ENCODE measurements at regions not wholly inside any gene's neighbourhood (a gene's known extent, or its start where the extent isn't known, plus 50 kb on each side); places are given as distances from the start of the nearest gene placed in this dataset.

- no peak for DNase-seq (ENCODE audit: low spot score)
Measured at GRCh38 chr18:60663060-60663989, 290.8 kb upstream of the MC4R start.

GRCh38 chr18:60664736-60665135, 292.2 kb upstream of the MC4R start:
- DNase-seq (ENCODE audit: low spot score): no peak

- no peak for DNase-seq (ENCODE audit: low spot score)
Measured at GRCh38 chr18:60667016-60667415, 294.4 kb upstream of the MC4R start.

GRCh38 chr18:60668583-60668982, 296.0 kb upstream of the MC4R start:
- no peak for DNase-seq (ENCODE audit: low spot score)

GRCh38 chr18:60669938-60670337, 297.4 kb upstream of the MC4R start:
- DNase-seq (ENCODE audit: low spot score): no peak

- no peak for DNase-seq (ENCODE audit: low spot score)
Measured at GRCh38 chr18:60671021-60671420, 298.4 kb upstream of the MC4R start.

GRCh38 chr18:60675126-60675525, 302.6 kb upstream of the MC4R start:
- no peak for DNase-seq (ENCODE audit: low spot score)

GRCh38 chr18:60675801-60676200, 303.2 kb upstream of the MC4R start:
- no peak for DNase-seq (ENCODE audit: low spot score)

GRCh38 chr18:60676815-60677214, 304.2 kb upstream of the MC4R start:
- no peak for DNase-seq (ENCODE audit: low spot score)

GRCh38 chr18:60684843-60685513, 312.4 kb upstream of the MC4R start:
- peak; percentile 5 for DNase-seq (ENCODE audit: low spot score)

GRCh38 chr18:60686142-60686541, 313.6 kb upstream of the MC4R start:
- DNase-seq (ENCODE audit: low spot score): no peak

GRCh38 chr18:60691061-60691460, 318.5 kb upstream of the MC4R start:
- no peak for DNase-seq (ENCODE audit: low spot score)

- no peak for DNase-seq (ENCODE audit: low spot score)
Measured at GRCh38 chr18:60693426-60693825, 320.9 kb upstream of the MC4R start.

GRCh38 chr18:60698901-60699300, 326.3 kb upstream of the MC4R start:
- DNase-seq (ENCODE audit: low spot score): no peak

- no peak for DNase-seq (ENCODE audit: low spot score)
Measured at GRCh38 chr18:60722742-60723141, 350.2 kb upstream of the MC4R start.

GRCh38 chr18:60732143-60732542, 359.6 kb upstream of the MC4R start:
- no peak for DNase-seq (ENCODE audit: low spot score)

GRCh38 chr18:60739212-60739611, 366.6 kb upstream of the MC4R start:
- DNase-seq (ENCODE audit: low spot score): no peak

- no peak for DNase-seq (ENCODE audit: low spot score)
Measured at GRCh38 chr18:60740313-60740712, 367.7 kb upstream of the MC4R start.

GRCh38 chr18:60746491-60746890, 373.9 kb upstream of the MC4R start:
- DNase-seq (ENCODE audit: low spot score): no peak

GRCh38 chr18:60746919-60747318, 374.3 kb upstream of the MC4R start:
- DNase-seq (ENCODE audit: low spot score): no peak

GRCh38 chr18:60753753-60754152, 381.2 kb upstream of the MC4R start:
- no peak for DNase-seq (ENCODE audit: low spot score)

GRCh38 chr18:60754413-60755009, 381.9 kb upstream of the MC4R start:
- no peak for DNase-seq (ENCODE audit: low spot score)

GRCh38 chr18:60755134-60755533, 382.6 kb upstream of the MC4R start:
- no peak for DNase-seq (ENCODE audit: low spot score)
